ENCODE measurements at regions not wholly inside any gene's neighbourhood (a gene's known extent, or its start where the extent isn't known, plus 50 kb on each side); places are given as distances from the start of the nearest gene placed in this dataset.

GRCh38 chr16:27677263-27677662 is 127.3 kb downstream of the KATNIP start:
- intact Hi-C loops (cut with DNase I): no loop called here
- H3K4me3 ChIP-seq: no peak overlapping the region
- H3K4me1 ChIP-seq: no peaks in the 10 kb centered on the region
- DNase-seq (ENCODE audit: extremely low spot score): no peak
- no peaks in the 10 kb centered on the region for H3K27me3 ChIP-seq
- H3K27ac ChIP-seq (replicated peaks in 1 of 4): no peak overlapping the region
- H3K9me3 ChIP-seq: no peaks in the 10 kb centered on the region
- H3K36me3 ChIP-seq: peaks cover 24 to 55% (median 48%) of the 10 kb centered on the region in 4 donors
- WGBS: 46% methylated on average over 3 of the region's 3 CpGs
- TF ChIP-seq CTCF (IDR thresholded peaks at IDR 0.05): no peak
- TF ChIP-seq POLR2AphosphoS5 (IDR thresholded peaks at IDR 0.05): no peak
- TF ChIP-seq POLR2A (IDR thresholded peaks at IDR 0.05; ENCODE audit: low read depth): no peak
- TF ChIP-seq EP300 (IDR thresholded peaks at IDR 0.05): no peak

- WGBS: 83% methylated on average over 3 of the region's 3 CpGs
- Histone ChIP-seq H3K36me3 (peaks cover 24 to 64% (median 58%) of the 10 kb centered on the region in 4 donors), H3K4me1 (peaks cover 0 to 6% (median 0%) of the 10 kb centered on the region in 4 donors), H3K4me3 (no peak overlapping the region), H3K27ac (replicated peaks in 1 of 4) (no peak overlapping the region), H3K9me3 (no peaks in the 10 kb centered on the region), H3K27me3 (no peaks in the 10 kb centered on the region)
- TF ChIP-seq POLR2AphosphoS5 (IDR thresholded peaks at IDR 0.05): no peak
- no peak for TF ChIP-seq POLR2A (IDR thresholded peaks at IDR 0.05; ENCODE audit: low read depth)
- TF ChIP-seq CTCF (IDR thresholded peaks at IDR 0.05): no peak
- no peak for TF ChIP-seq EP300 (IDR thresholded peaks at IDR 0.05)
- DNase-seq (ENCODE audit: extremely low spot score): no peak
- intact Hi-C loops (cut with DNase I): no loop called here
These were observed 129.0 kb downstream of the KATNIP start for GRCh38 chr16:27678955-27679354.

- H3K36me3 ChIP-seq: peaks cover 24 to 64% (median 58%) of the 10 kb centered on the region in 4 donors
- 78% methylated on average over 6 of the region's 7 CpGs for WGBS
- H3K27me3 ChIP-seq: no peaks in the 10 kb centered on the region
- H3K27ac ChIP-seq (replicated peaks in 1 of 4): no peak overlapping the region
- peaks cover 0 to 15% (median 7%) of the 10 kb centered on the region in 4 donors for H3K4me1 ChIP-seq
- no peaks in the 10 kb centered on the region for H3K9me3 ChIP-seq
- no peak overlapping the region for H3K4me3 ChIP-seq
- intact Hi-C loops (cut with DNase I): no loop called here
- no peak for DNase-seq (ENCODE audit: extremely low spot score)
- TF ChIP-seq CTCF (IDR thresholded peaks at IDR 0.05): no peak
- TF ChIP-seq POLR2AphosphoS5 (IDR thresholded peaks at IDR 0.05): no peak
- TF ChIP-seq EP300 (IDR thresholded peaks at IDR 0.05): no peak
- TF ChIP-seq POLR2A (IDR thresholded peaks at IDR 0.05; ENCODE audit: low read depth): no peak
These were observed 130.0 kb downstream of the KATNIP start for GRCh38 chr16:27679899-27680298.

- TF ChIP-seq POLR2AphosphoS5 (IDR thresholded peaks at IDR 0.05): no peak
- 99% methylated on average over 5 of the region's 5 CpGs for WGBS
- no peak overlapping the region for H3K27ac ChIP-seq (replicated peaks in 1 of 4)
These were observed 131.7 kb downstream of the KATNIP start for GRCh38 chr16:27681681-27682080.

GRCh38 chr16:27684047-27684446 is 134.1 kb downstream of the KATNIP start:
- H3K36me3 ChIP-seq: peaks cover 13 to 45% (median 41%) of the 10 kb centered on the region in 4 donors
- WGBS: 95% methylated on average over 2 of the region's 2 CpGs
- H3K27me3 ChIP-seq: no peaks in the 10 kb centered on the region
- no peak overlapping the region for H3K4me3 ChIP-seq
- TF ChIP-seq EP300 (IDR thresholded peaks at IDR 0.05) (no peak), POLR2AphosphoS5 (IDR thresholded peaks at IDR 0.05) (no peak)
- H3K9me3 ChIP-seq: no peaks in the 10 kb centered on the region
- DNase-seq (ENCODE audit: extremely low spot score): no peak
- no peak overlapping the region for H3K27ac ChIP-seq (replicated peaks in 1 of 4)
- intact Hi-C loops (cut with DNase I): no loop called here
- peaks cover 0 to 45% (median 32%) of the 10 kb centered on the region in 4 donors for H3K4me1 ChIP-seq

More at GRCh38 chr16:27681681-27682080, 131.7 kb downstream of the KATNIP start:
- no peak for DNase-seq (ENCODE audit: extremely low spot score)
- intact Hi-C loops (cut with DNase I): no loop called here
- Histone ChIP-seq H3K36me3 (peaks cover 24 to 64% (median 58%) of the 10 kb centered on the region in 4 donors), H3K4me1 (peaks cover 0 to 32% (median 20%) of the 10 kb centered on the region in 4 donors), H3K4me3 (no peak overlapping the region), H3K9me3 (no peaks in the 10 kb centered on the region), H3K27me3 (no peaks in the 10 kb centered on the region)

GRCh38 chr16:27685807-27686206 is 135.9 kb downstream of the KATNIP start:
- no peak for DNase-seq (ENCODE audit: extremely low spot score)
- 25% methylated on average over 1 of the region's 1 CpG for WGBS
- TF ChIP-seq POLR2A (IDR thresholded peaks at IDR 0.05; ENCODE audit: low read depth) (no peak), CTCF (IDR thresholded peaks at IDR 0.05) (no peak), POLR2AphosphoS5 (IDR thresholded peaks at IDR 0.05) (no peak)
- peaks cover 6 to 30% (median 25%) of the 10 kb centered on the region in 4 donors for H3K36me3 ChIP-seq
- no peak overlapping the region for H3K4me3 ChIP-seq
- no peaks in the 10 kb centered on the region for H3K9me3 ChIP-seq
- H3K4me1 ChIP-seq: peaks cover 0 to 45% (median 32%) of the 10 kb centered on the region in 4 donors
- no peaks in the 10 kb centered on the region for H3K27me3 ChIP-seq
- peak overlapping the region in 2 of 4 donors; percentile 19 to 43 for H3K27ac ChIP-seq (replicated peaks in 1 of 4)
- intact Hi-C loops (cut with DNase I): no loop called here

Data from esophagus muscularis mucosa (tissue), 4 donors.